ENCODE measurements at regions not wholly inside any gene's neighbourhood (a gene's known extent, or its start where the extent isn't known, plus 50 kb on each side); places are given as distances from the start of the nearest gene placed in this dataset.

- TF ChIP-seq, protein P1, sequence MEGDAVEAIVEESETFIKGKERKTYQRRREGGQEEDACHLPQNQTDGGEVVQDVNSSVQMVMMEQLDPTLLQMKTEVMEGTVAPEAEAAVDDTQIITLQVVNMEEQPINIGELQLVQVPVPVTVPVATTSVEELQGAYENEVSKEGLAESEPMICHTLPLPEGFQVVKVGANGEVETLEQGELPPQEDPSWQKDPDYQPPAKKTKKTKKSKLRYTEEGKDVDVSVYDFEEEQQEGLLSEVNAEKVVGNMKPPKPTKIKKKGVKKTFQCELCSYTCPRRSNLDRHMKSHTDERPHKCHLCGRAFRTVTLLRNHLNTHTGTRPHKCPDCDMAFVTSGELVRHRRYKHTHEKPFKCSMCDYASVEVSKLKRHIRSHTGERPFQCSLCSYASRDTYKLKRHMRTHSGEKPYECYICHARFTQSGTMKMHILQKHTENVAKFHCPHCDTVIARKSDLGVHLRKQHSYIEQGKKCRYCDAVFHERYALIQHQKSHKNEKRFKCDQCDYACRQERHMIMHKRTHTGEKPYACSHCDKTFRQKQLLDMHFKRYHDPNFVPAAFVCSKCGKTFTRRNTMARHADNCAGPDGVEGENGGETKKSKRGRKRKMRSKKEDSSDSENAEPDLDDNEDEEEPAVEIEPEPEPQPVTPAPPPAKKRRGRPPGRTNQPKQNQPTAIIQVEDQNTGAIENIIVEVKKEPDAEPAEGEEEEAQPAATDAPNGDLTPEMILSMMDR (IDR thresholded peaks at IDR 0.05; ENCODE audit: low read length), result no peak
- TF ChIP-seq EZH2 (optimal IDR thresholded peaks at IDR 0.05; ENCODE audit: low read depth, low read length), result no peak
- no peak for TF ChIP-seq EZH2phosphoT487 (IDR thresholded peaks at IDR 0.05; ENCODE audit: low read length)
- DNase-seq, result no peak
- H4K20me1 ChIP-seq (ENCODE audit: insufficient read depth, low read length), result no peaks in the 10 kb centered on the region
- H3K9ac ChIP-seq (ENCODE audit: low read length), result no peak overlapping the region
- no peaks in the 10 kb centered on the region for H3F3A ChIP-seq (ENCODE audit: insufficient read depth, low read length)
- no peak overlapping the region for H3K4me3 ChIP-seq (ENCODE audit: low read length)
- H3K27ac ChIP-seq (ENCODE audit: low read length), result no peak overlapping the region
- H2AFZ ChIP-seq (ENCODE audit: low read length), result no peak overlapping the region
- no peaks in the 10 kb centered on the region for H3K27me3 ChIP-seq (replicated peaks; ENCODE audit: insufficient read depth, low read length)
- H3K9me2 ChIP-seq (replicated peaks; ENCODE audit: insufficient read depth, low read length), result no peaks in the 10 kb centered on the region
- H3K79me2 ChIP-seq (ENCODE audit: low read length), result no peaks in the 10 kb centered on the region
- no peaks in the 10 kb centered on the region for H3K9me3 ChIP-seq (replicated peaks; ENCODE audit: insufficient read depth, low read length)
- H3K36me3 ChIP-seq (replicated peaks; ENCODE audit: insufficient read depth, low read length), result no peaks in the 10 kb centered on the region
- H3K4me2 ChIP-seq (ENCODE audit: low read depth, low read length), result no peak overlapping the region
- H3K4me1 ChIP-seq (ENCODE audit: low read length), result no peaks in the 10 kb centered on the region
These were observed 555.3 kb upstream of the DAB2 start for GRCh38 chr5:39980056-39980455.

- Histone ChIP-seq H3K36me3 (replicated peaks; ENCODE audit: insufficient read depth, low read length) (no peaks in the 10 kb centered on the region), H3K9me2 (replicated peaks; ENCODE audit: insufficient read depth, low read length) (no peaks in the 10 kb centered on the region), H3K4me1 (ENCODE audit: low read length) (no peaks in the 10 kb centered on the region), H2AFZ (ENCODE audit: low read length) (no peak overlapping the region), H4K20me1 (ENCODE audit: insufficient read depth, low read length) (no peaks in the 10 kb centered on the region), H3K9ac (ENCODE audit: low read length) (no peak overlapping the region), H3K9me3 (replicated peaks; ENCODE audit: insufficient read depth, low read length) (no peaks in the 10 kb centered on the region), H3K4me3 (ENCODE audit: low read length) (no peak overlapping the region), H3K4me2 (ENCODE audit: low read depth, low read length) (no peak overlapping the region), H3K27ac (ENCODE audit: low read length) (no peak overlapping the region), H3F3A (ENCODE audit: insufficient read depth, low read length) (no peaks in the 10 kb centered on the region), H3K27me3 (replicated peaks; ENCODE audit: insufficient read depth, low read length) (no peaks in the 10 kb centered on the region), H3K79me2 (ENCODE audit: low read length) (no peaks in the 10 kb centered on the region)
- DNase-seq, result no peak
- TF ChIP-seq EZH2phosphoT487 (IDR thresholded peaks at IDR 0.05; ENCODE audit: low read length), result no peak
- no peak for TF ChIP-seq EZH2 (optimal IDR thresholded peaks at IDR 0.05; ENCODE audit: low read depth, low read length)
- TF ChIP-seq, protein P1 (IDR thresholded peaks at IDR 0.05; ENCODE audit: low read length), result no peak
These were observed 552.4 kb upstream of the DAB2 start for GRCh38 chr5:39977066-39977655.

- Histone ChIP-seq H3K4me1 (ENCODE audit: low read length) (no peaks in the 10 kb centered on the region), H3K27ac (ENCODE audit: low read length) (no peak overlapping the region), H3K36me3 (replicated peaks; ENCODE audit: insufficient read depth, low read length) (no peaks in the 10 kb centered on the region), H3K9me3 (replicated peaks; ENCODE audit: insufficient read depth, low read length) (no peaks in the 10 kb centered on the region), H3F3A (ENCODE audit: insufficient read depth, low read length) (no peaks in the 10 kb centered on the region), H3K4me3 (ENCODE audit: low read length) (no peak overlapping the region), H2AFZ (ENCODE audit: low read length) (no peak overlapping the region), H3K9me2 (replicated peaks; ENCODE audit: insufficient read depth, low read length) (no peaks in the 10 kb centered on the region), H3K27me3 (replicated peaks; ENCODE audit: insufficient read depth, low read length) (no peaks in the 10 kb centered on the region), H3K9ac (ENCODE audit: low read length) (no peak overlapping the region), H3K79me2 (ENCODE audit: low read length) (no peaks in the 10 kb centered on the region), H3K4me2 (ENCODE audit: low read depth, low read length) (no peak overlapping the region), H4K20me1 (ENCODE audit: insufficient read depth, low read length) (no peaks in the 10 kb centered on the region)
- TF ChIP-seq EZH2phosphoT487 (IDR thresholded peaks at IDR 0.05; ENCODE audit: low read length), result no peak
- no peak for TF ChIP-seq EZH2 (optimal IDR thresholded peaks at IDR 0.05; ENCODE audit: low read depth, low read length)
- TF ChIP-seq, protein P1 (IDR thresholded peaks at IDR 0.05; ENCODE audit: low read length), result no peak
- no peak for DNase-seq
These were observed 545.5 kb upstream of the DAB2 start for GRCh38 chr5:39970117-39970798.

Data from MM.1S (cell line).